NCI-H1048 (cell line): ENCODE measurements at regions not wholly inside any gene's neighbourhood (a gene's known extent, or its start where the extent isn't known, plus 50 kb on each side); places are given as distances from the start of the nearest gene placed in this dataset.
"Not testable (repeated sequence)": the region's sequence is repeated elsewhere in the genome, so short reads cannot be mapped to it uniquely, and the experiment has no call there.

Experiments
- DNase-seq: peaks from one replicate; lab custom pipeline; 2025; lab: John Stamatoyannopoulos, UW

GRCh38 chr5:102617191-102618187 is 118.7 kb upstream of the SLCO6A1 start:
- no peak for DNase-seq

GRCh38 chr5:102622262-102622661 is 123.5 kb upstream of the SLCO6A1 start:
- DNase-seq = no peak

- DNase-seq = no peak
These were observed 124.7 kb upstream of the SLCO6A1 start for GRCh38 chr5:102623329-102624065.

GRCh38 chr5:102624405-102624804 is 125.6 kb upstream of the SLCO6A1 start:
- DNase-seq = no peak

- DNase-seq = no peak
These were observed 126.7 kb upstream of the SLCO6A1 start for GRCh38 chr5:102625468-102625867.

- DNase-seq = no peak
These were observed 127.1 kb upstream of the SLCO6A1 start for GRCh38 chr5:102625928-102626327.

- no peak for DNase-seq
These were observed 127.8 kb upstream of the PAM start for GRCh38 chr5:102627315-102627714.

GRCh38 chr5:102628441-102629175 is 126.5 kb upstream of the PAM start:
- DNase-seq = no peak

- no peak for DNase-seq
These were observed 125.1 kb upstream of the PAM start for GRCh38 chr5:102629827-102630605.

GRCh38 chr5:102635399-102635798 is 119.7 kb upstream of the PAM start:
- not testable (repeated sequence) for DNase-seq

- no peak for DNase-seq
These were observed 116.8 kb upstream of the PAM start for GRCh38 chr5:102638316-102638715.

- no peak for DNase-seq
These were observed 116.0 kb upstream of the PAM start for GRCh38 chr5:102638912-102639652.

GRCh38 chr5:102649731-102650130 is 105.4 kb upstream of the PAM start:
- no peak for DNase-seq

- DNase-seq = no peak
These were observed 103.6 kb upstream of the PAM start for GRCh38 chr5:102651466-102651865.

- DNase-seq = no peak
These were observed 100.4 kb upstream of the PAM start for GRCh38 chr5:102654559-102655349.

GRCh38 chr5:102659151-102659550 is 96.0 kb upstream of the PAM start:
- no peak for DNase-seq

- DNase-seq = no peak
These were observed 95.0 kb upstream of the PAM start for GRCh38 chr5:102660111-102660510.

- DNase-seq = no peak
These were observed 91.2 kb upstream of the PAM start for GRCh38 chr5:102663749-102664530.
